ENCODE measurements at regions not wholly inside any gene's neighbourhood (a gene's known extent, or its start where the extent isn't known, plus 50 kb on each side); places are given as distances from the start of the nearest gene placed in this dataset.
"Not testable (repeated sequence)": the region's sequence is repeated elsewhere in the genome, so short reads cannot be mapped to it uniquely, and the experiment has no call there.

DNA sequence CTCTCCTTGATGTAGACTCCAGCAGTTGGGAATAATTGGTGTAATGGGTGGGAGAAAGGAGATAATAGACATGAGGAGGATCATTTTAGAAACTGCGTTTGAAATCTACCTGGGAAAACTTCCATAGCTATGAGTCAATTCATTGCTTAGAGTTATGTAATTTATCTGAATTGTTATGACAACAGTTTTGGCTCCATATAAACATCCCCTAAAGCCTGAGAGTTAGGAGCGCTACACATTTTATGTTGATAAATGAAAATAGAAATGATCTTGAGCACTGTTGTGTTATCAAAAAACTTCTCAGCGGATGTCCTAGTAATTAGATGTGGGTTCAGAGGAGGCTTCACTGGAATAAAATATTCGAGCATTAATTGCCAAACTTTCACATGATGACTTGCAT is 573.4 kb downstream of the TSN start:
- no peaks in the 10 kb centered on the region for H3K36me3 Mint-ChIP-seq (ENCODE audit: low read depth)
- H3K4me1 Mint-ChIP-seq, result peaks cover 5% of the 10 kb centered on the region
- no peaks in the 10 kb centered on the region for H3K9me3 Mint-ChIP-seq
- no peak overlapping the region for H3K27ac Mint-ChIP-seq
- H3K27me3 Mint-ChIP-seq (ENCODE audit: low read depth), result peaks cover 7% of the 10 kb centered on the region
- TF ChIP-seq, protein P1, sequence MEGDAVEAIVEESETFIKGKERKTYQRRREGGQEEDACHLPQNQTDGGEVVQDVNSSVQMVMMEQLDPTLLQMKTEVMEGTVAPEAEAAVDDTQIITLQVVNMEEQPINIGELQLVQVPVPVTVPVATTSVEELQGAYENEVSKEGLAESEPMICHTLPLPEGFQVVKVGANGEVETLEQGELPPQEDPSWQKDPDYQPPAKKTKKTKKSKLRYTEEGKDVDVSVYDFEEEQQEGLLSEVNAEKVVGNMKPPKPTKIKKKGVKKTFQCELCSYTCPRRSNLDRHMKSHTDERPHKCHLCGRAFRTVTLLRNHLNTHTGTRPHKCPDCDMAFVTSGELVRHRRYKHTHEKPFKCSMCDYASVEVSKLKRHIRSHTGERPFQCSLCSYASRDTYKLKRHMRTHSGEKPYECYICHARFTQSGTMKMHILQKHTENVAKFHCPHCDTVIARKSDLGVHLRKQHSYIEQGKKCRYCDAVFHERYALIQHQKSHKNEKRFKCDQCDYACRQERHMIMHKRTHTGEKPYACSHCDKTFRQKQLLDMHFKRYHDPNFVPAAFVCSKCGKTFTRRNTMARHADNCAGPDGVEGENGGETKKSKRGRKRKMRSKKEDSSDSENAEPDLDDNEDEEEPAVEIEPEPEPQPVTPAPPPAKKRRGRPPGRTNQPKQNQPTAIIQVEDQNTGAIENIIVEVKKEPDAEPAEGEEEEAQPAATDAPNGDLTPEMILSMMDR (IDR thresholded peaks at IDR 0.05; ENCODE audit: unreplicated experiment in 3 of 3), result no peak
- H3K4me3 Mint-ChIP-seq, result no peak overlapping the region

DNA sequence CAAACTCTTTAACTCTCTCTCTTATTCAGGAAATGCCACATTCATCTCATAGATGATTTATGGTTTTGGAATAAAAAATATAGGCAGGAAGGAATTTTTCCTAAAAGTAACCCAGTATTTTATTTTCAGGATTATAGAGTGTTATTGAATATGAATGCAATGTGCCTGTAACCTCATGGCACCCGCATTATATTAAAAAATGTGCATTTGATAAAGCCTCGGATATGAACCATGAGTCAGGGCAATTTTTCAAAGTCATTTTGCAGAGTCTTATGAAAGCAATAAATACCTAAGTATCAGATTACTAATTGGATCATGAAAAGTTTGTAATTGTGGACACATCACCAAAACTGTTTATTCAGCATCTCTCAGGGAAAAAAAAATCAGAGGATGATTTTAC is 573.8 kb downstream of the TSN start:
- no peak overlapping the region for H3K27ac Mint-ChIP-seq
- H3K36me3 Mint-ChIP-seq (ENCODE audit: low read depth), result no peaks in the 10 kb centered on the region
- H3K4me1 Mint-ChIP-seq, result peaks cover 5% of the 10 kb centered on the region
- H3K9me3 Mint-ChIP-seq, result no peaks in the 10 kb centered on the region
- H3K4me3 Mint-ChIP-seq, result no peak overlapping the region
- H3K27me3 Mint-ChIP-seq (ENCODE audit: low read depth), result peaks cover 7% of the 10 kb centered on the region
- TF ChIP-seq, protein P1 (IDR thresholded peaks at IDR 0.05; ENCODE audit: unreplicated experiment in 3 of 3), result no peak

DNA sequence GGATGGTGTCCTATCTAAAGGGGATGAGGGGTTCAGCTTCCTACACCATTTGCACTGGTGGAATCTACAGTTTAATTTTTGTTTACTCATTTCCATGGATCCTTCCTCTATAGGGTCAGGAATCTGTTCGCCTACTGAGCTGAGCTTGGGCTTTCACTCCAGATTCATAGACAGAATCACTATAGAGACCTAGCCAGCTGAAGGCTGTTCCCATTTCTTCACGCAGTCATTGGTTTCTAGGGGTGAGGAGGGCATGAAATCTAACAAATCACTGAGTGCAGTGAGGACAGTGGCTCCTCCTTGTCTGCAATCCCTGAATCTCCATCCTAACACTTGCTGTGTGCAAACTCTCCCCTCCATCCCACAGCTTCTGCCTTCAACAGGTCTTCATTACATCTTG is 578.5 kb downstream of the TSN start:
- Mint-ChIP-seq H3K36me3 (ENCODE audit: low read depth) (no peaks in the 10 kb centered on the region), H3K9me3 (no peaks in the 10 kb centered on the region), H3K27me3 (ENCODE audit: low read depth) (no peaks in the 10 kb centered on the region), H3K27ac (no peak overlapping the region), H3K4me3 (no peak overlapping the region), H3K4me1 (peaks cover 1% of the 10 kb centered on the region)
- TF ChIP-seq, protein P1 (IDR thresholded peaks at IDR 0.05; ENCODE audit: unreplicated experiment in 3 of 3), result no peak

DNA sequence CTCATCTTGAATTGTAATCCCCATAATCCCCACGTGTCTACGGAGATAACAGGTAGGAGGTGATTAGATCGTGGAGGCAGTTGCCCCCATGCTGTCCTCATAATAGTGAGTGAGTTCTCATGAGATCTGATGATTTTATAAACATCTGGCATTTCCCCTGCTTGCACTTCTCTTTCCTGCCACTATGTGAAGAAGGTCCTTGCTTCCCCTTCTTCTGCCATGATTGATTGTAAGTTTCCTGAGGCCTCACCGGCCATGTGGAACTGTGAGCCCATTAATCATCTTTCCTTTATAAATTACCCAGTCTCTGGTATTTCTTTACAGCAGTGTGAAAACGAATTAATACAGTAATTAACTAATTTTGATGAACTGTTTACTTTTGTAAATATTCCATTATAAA is 582.5 kb downstream of the TSN start:
- TF ChIP-seq, protein P1 (IDR thresholded peaks at IDR 0.05; ENCODE audit: unreplicated experiment in 3 of 3), result no peak
- no peaks in the 10 kb centered on the region for H3K4me1 Mint-ChIP-seq
- H3K36me3 Mint-ChIP-seq (ENCODE audit: low read depth), result no peaks in the 10 kb centered on the region
- no peaks in the 10 kb centered on the region for H3K9me3 Mint-ChIP-seq
- no peak overlapping the region for H3K27ac Mint-ChIP-seq
- no peaks in the 10 kb centered on the region for H3K27me3 Mint-ChIP-seq (ENCODE audit: low read depth)
- H3K4me3 Mint-ChIP-seq, result no peak overlapping the region

DNA sequence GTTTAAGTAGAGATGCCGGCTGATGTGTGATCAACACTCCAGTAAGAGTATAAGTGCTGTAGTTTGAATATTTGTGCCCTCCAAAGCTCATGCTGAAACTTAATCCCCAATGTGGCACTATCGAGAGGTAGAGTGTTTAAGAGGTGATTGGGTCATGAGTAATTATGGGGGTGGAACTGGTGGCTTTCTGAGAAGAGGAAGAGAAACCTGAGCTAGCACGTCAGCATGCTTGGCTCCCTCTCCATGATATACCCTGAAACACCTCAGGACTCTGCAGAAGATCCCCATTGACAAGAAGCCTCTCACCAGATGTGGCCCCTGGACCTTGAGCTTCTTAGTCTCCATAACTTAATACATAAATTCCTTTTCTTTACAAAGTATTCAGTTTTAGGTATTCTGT is 584.8 kb downstream of the TSN start:
- H3K9me3 Mint-ChIP-seq, result peaks cover 2% of the 10 kb centered on the region
- H3K36me3 Mint-ChIP-seq (ENCODE audit: low read depth), result no peaks in the 10 kb centered on the region
- H3K4me1 Mint-ChIP-seq, result no peaks in the 10 kb centered on the region
- no peak overlapping the region for H3K4me3 Mint-ChIP-seq
- H3K27me3 Mint-ChIP-seq (ENCODE audit: low read depth), result no peaks in the 10 kb centered on the region
- H3K27ac Mint-ChIP-seq, result no peak overlapping the region
- TF ChIP-seq, protein P1 (IDR thresholded peaks at IDR 0.05; ENCODE audit: unreplicated experiment in 3 of 3), result no peak

DNA sequence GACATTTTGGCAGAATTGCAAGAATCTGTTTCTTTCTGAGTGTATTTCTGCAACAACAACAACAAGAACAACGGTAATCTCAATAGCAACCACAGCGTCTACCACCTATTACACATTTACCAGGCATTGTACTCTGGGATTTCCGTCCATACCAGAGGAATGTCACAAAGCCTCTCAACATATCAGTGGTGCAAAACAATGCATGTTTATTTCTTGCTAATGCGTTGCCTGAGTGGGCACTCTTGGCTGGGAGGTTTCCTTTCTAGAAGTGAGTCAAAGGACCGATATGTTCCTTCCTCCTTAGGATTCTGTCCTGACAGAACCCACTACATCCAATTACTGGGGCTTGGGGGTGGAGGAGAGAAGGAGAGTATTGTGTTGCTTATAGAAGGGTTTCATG is 585.6 kb downstream of the TSN start:
- no peaks in the 10 kb centered on the region for H3K27me3 Mint-ChIP-seq (ENCODE audit: low read depth)
- H3K9me3 Mint-ChIP-seq, result peaks cover 7% of the 10 kb centered on the region
- H3K27ac Mint-ChIP-seq, result no peak overlapping the region
- H3K4me3 Mint-ChIP-seq, result no peak overlapping the region
- H3K4me1 Mint-ChIP-seq, result no peaks in the 10 kb centered on the region
- H3K36me3 Mint-ChIP-seq (ENCODE audit: low read depth), result no peaks in the 10 kb centered on the region
- TF ChIP-seq, protein P1 (IDR thresholded peaks at IDR 0.05; ENCODE audit: unreplicated experiment in 3 of 3), result no peak

DNA sequence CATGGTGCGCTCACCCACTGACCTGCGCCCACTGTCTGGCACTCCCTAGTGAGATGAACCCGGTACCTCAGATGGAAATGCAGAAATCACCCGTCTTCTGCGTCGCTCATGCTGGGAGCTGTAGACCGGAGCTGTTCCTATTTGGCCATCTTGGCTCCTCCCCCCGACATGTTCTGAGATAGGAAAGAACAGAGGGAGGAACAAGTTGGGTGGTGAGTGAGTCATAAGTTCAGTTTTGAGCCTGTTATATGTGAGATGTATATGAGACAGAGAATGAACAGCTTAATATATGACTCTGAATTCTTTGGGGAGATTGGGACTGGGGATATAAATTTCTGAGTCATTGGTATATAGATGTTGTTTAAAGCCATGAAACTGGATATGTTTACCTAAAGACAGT is 596.7 kb downstream of the TSN start:
- H3K4me3 Mint-ChIP-seq; H3K4me1 Mint-ChIP-seq; H3K27me3 Mint-ChIP-seq (ENCODE audit: low read depth); H3K27ac Mint-ChIP-seq; H3K36me3 Mint-ChIP-seq (ENCODE audit: low read depth): not testable (repeated sequence)
- peaks cover 10% of the 10 kb centered on the region for H3K9me3 Mint-ChIP-seq
